GM11168 (cell line): ENCODE measurements at regions not wholly inside any gene's neighbourhood (a gene's known extent, or its start where the extent isn't known, plus 50 kb on each side); places are given as distances from the start of the nearest gene placed in this dataset.
"Not testable (repeated sequence)": the region's sequence is repeated elsewhere in the genome, so short reads cannot be mapped to it uniquely, and the experiment has no call there.

ENCODE experiments used
- in situ Hi-C: fragments of 300-500 bp; cut with MboI; formaldehyde crosslinking; loops from one replicate; pipeline ENCODE4 v1.12.0; 2022; ENCODE audit warnings: low sequenced_read_pairs; ENCODE audit not compliant: unreplicated experiment

GRCh38 chr4:19473569-19473968 is 778.1 kb upstream of the SLIT2 start:
- in situ Hi-C loops, result no loop called here

DNA sequence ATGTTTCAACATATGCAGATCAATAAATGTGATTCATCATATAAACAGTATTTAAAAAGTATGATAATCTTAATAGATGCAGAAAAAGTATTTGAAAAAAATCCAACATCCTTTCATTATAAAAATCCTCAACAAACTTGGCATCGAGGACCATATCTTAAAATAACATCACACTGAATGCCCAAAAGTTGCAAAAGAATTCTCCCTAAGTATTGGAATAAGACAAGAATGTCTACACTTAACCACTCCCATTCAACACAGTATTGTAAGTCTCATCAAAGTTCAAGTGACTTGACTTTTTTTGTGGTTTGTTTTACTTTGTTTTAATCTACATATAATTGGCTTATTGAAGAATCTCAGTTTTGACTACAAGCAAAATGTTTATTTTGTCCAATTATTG is 779.0 kb upstream of the SLIT2 start:
- in situ Hi-C loops, result no loop called here

- in situ Hi-C loops, result not testable (repeated sequence)
Measured at GRCh38 chr4:19470001-19470400, 781.7 kb upstream of the SLIT2 start.

DNA sequence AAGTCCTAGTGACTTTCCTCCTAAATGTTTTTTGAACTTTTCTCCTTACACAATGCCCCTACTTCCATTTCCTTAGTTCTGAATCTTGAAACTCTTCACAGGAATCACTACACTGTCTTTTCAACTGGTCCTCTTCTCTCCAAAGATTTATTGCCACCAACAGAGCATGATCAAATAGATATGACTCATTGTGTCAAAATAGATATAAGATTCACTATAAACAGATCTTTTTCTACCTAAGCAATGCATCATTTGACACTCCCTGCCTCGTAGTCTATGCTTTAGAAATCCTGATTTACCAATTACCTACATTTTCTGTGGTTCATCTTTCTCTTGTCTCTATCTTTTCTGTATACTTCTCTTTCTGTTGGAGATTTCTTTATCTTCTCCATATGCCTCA is 789.6 kb upstream of the SLIT2 start:
- in situ Hi-C loops, result no loop called here

DNA sequence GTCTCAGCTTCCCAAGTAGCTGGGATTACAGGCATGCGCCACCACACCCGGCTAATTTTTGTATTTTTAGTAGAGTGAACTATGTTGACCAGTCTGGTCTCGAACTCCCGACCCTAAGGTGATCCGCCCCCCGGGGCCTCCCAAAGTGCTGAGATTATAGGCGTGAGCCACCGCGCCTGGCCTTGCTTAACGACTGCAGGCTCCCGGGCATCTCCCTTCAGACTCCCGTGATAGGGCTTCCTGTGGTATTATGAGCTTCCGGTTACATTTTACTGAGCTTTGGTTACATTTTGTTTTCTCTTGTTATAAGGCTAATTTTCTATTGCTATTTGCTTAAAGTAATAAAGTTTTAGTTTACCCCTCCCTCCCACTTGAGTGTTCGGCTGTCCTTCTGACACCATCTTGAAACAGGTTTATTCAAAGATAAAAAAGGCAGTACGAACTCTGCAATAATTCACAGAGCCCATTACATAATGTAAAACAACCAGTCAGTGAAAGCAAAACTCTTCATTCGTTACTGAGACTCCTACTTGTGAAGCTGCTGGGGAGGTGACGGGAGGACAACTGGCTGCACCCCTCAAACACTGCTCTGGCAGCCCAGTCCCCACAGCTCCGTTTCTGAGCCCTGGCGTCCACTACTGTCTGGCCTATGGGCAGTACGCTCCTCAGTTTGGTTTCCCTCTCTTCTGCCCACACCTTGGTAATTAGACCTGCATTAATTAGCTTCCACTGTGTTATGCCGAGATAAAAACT is 795.7 kb upstream of the SLIT2 start:
- in situ Hi-C loops, result no loop called here

DNA sequence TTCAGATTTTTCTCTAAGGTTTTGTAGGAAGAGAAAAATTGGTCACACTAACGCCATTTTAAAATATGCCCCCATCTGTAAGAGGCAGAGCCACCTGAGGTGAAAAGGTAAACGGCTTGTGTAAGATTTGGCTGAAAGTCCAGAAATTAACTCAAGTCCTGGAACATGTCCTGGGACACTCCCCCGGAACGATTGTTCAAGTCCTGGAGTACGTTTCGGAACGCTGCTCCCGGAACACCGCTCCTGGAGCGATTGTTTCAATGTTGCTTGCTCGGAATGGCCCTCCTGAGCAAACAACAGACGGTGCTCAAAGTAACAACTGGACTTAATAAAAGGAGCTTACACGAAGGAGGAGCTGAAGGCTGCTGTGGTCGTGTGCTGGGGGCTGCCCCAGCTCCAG is 796.5 kb upstream of the SLIT2 start:
- in situ Hi-C loops, result no loop called here

DNA sequence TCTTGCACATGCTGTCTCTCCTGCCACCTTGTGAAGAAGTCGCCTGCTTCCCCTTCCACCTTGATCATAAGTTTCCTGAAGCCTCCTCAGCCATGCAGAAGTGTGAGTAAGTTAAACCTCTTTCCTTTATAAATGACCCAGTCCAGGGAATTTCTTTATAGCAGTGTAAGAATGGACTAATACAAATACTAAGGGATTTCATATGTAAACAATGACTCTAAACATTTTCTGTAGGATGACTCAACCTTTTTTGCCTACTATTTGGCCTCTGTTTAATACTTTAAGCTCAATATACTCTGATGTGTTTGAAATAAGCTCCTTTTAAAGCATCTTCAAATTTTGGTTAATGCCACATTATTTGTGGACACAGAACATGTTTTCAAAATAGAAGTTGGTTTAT is 813.5 kb upstream of the SLIT2 start:
- in situ Hi-C loops, result no loop called here

DNA sequence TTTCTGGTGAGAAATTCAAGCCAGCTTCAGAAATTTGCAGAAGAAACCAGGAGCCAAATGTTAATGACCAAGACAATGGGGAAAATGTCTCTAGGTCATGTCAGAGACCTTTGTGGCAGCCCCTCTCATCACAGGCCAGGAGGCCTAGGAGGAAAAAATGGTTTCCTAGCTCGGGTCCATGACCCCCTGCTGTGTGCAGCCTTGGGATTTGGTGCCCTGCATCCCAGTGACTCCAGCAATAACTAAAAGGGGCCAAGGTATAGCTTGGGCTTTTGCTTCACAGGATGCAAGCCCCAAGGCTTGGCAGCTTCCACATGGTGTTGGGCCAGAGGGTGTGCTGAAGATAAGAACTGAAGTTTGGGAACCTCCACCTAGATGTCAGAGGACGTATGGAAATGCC is 814.7 kb upstream of the SLIT2 start:
- in situ Hi-C loops, result no loop called here

DNA sequence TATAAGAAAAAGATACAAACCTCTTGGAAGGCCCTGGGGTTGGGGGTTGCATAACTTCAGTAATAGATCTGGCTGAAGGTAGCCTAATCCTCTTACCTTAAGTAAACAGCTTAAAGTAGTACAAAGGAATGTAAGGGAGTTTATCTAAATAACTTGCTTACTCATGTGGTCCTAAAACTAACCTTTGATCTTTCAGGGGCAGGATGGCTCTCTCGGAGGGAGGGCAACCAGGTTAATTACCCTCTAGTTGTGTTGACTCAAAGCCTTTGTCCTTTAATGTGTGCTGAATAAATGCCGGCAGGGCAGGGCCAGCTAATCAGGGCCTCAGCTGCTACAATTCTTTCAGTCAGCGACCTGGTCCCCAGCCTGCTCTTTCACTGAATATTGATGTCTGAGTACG is 822.0 kb upstream of the SLIT2 start:
- in situ Hi-C loops, result no loop called here

- in situ Hi-C loops, result no loop called here
Measured at GRCh38 chr4:19425146-19425545, 826.6 kb upstream of the SLIT2 start.

GRCh38 chr4:19417256-19417655 is 834.4 kb upstream of the SLIT2 start:
- in situ Hi-C loops, result no loop called here

GRCh38 chr4:19416146-19416545 is 835.6 kb upstream of the SLIT2 start:
- in situ Hi-C loops, result no loop called here

DNA sequence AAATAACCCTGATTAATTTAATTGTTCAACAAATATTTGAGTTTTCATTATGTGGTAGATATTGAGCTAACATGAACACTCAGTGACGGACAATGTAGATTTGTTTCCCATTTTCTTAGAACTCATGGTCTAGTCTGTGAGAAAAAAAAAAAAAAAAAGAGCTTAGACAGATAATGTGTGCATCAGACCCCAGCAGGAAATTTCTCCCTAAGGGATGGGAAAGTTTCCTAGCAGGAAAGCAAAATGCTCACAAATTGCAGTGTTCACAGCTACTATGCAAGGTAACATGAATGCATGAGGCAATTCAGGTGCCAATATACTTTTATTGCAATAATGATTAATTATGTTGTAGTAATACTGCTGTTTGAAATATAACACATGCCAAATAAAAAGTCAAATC is 843.2 kb upstream of the SLIT2 start:
- in situ Hi-C loops, result no loop called here

DNA sequence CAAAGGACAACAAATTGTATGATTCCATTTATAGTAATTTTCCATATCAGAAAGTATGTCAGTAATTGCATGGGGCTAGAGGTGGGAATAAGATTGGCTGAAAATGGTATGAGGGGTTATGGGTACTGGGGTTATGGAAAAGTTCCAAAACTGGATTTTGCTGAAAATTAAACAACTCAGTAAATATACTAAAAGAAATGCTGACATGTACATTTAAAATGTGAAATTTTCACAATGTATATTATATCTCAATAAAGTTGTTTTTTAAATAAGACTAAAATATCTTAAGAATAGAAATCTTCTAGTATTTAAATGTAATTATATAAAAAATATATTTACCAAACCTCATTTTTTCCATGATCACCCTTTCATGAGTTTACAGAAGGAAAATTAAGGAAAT is 844.9 kb upstream of the SLIT2 start:
- in situ Hi-C loops, result no loop called here

DNA sequence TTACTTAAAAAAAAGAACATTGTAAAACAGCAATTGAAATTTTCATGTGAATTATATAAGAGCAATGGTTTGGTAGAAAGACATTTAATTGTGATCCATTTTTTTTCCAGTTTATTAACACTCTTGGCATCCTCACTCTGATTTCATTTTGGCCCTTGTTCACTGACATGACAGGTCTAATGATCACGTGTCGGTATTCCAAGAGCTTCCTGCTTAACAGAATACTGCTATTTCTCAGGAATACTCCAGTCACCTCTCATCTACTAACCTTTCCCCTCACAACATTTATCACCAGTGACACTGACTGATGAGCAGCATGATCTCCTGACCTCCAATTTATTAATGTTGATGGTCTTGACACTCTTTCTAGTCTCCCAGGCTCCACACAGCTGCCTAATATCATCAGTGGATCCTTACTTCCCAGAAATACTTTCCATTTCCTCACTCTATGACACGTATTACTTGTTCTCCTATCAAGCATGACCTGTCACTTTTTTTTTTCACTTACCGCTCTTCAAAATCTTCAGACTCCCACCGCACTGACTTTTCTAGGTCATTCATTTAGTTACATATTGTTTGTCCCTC is 847.8 kb upstream of the SLIT2 start:
- in situ Hi-C loops, result no loop called here

GRCh38 chr4:19402581-19403065 is 849.1 kb upstream of the SLIT2 start:
- in situ Hi-C loops, result no loop called here

GRCh38 chr4:19401301-19402080 is 850.2 kb upstream of the SLIT2 start:
- in situ Hi-C loops, result no loop called here

DNA sequence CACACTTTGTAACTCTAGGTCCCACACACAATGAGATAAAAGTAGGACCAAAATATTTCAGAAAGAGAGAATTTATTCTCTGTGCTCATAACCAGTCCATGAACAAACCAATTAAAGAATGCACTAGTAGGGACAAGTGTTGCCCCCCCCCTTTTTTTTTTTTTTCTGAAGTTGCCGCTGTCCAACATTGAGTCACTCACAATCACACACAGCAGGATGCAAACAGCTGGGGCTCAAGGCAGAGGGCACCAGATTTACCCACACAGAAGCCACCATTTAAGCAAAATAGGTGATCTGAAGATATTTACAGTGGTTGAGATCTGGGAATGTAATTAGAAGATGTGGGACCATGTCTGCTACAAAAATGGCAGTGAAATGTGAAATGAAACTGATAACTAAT is 850.9 kb upstream of the SLIT2 start:
- in situ Hi-C loops, result no loop called here

GRCh38 chr4:19399001-19399400 is 852.7 kb upstream of the SLIT2 start:
- in situ Hi-C loops, result no loop called here

- in situ Hi-C loops, result no loop called here
Measured at GRCh38 chr4:19386786-19387185, 864.9 kb upstream of the SLIT2 start.

GRCh38 chr4:19382993-19383756 is 868.5 kb upstream of the SLIT2 start:
- in situ Hi-C loops, result no loop called here
